ENCODE measurements at regions not wholly inside any gene's neighbourhood (a gene's known extent, or its start where the extent isn't known, plus 50 kb on each side); places are given as distances from the start of the nearest gene placed in this dataset.
"Not testable (repeated sequence)": the region's sequence is repeated elsewhere in the genome, so short reads cannot be mapped to it uniquely, and the experiment has no call there.

- Histone ChIP-seq H3K27ac (no peak overlapping the region), H3K4me3 (no peak overlapping the region), H3K9me3 (no peaks in the 10 kb centered on the region), H3K27me3 (no peaks in the 10 kb centered on the region), H3K4me1 (no peaks in the 10 kb centered on the region), H3K36me3 (no peaks in the 10 kb centered on the region)
- TF ChIP-seq POLR2A (IDR thresholded peaks at IDR 0.05) (no peak), CTCF (IDR thresholded peaks at IDR 0.05) (no peak)
- no peak for DNase-seq
- intact Hi-C loops (cut with DNase I; ENCODE audit: low total_unique reads) = no loop called here
These were observed 142.7 kb upstream of the APC start for GRCh38 chr5:112594941-112595340.

GRCh38 chr5:112597831-112598230, 139.9 kb upstream of the APC start:
- intact Hi-C loops (cut with DNase I; ENCODE audit: low total_unique reads) = no loop called here
- H3K36me3 ChIP-seq = no peaks in the 10 kb centered on the region
- TF ChIP-seq POLR2A (IDR thresholded peaks at IDR 0.05) (no peak), CTCF (IDR thresholded peaks at IDR 0.05) (no peak)
- DNase-seq = no peak
- no peaks in the 10 kb centered on the region for H3K9me3 ChIP-seq
- H3K4me3 ChIP-seq = no peak overlapping the region
- H3K27ac ChIP-seq = no peak overlapping the region
- no peaks in the 10 kb centered on the region for H3K4me1 ChIP-seq
- H3K27me3 ChIP-seq = no peaks in the 10 kb centered on the region

- intact Hi-C loops (cut with DNase I; ENCODE audit: low total_unique reads); H3K36me3 ChIP-seq; H3K4me1 ChIP-seq; DNase-seq; H3K27ac ChIP-seq; H3K4me3 ChIP-seq; H3K9me3 ChIP-seq; H3K27me3 ChIP-seq: not testable (repeated sequence)
These were observed 137.2 kb upstream of the APC start for GRCh38 chr5:112600510-112600909.

GRCh38 chr5:112604732-112605630, 132.7 kb upstream of the APC start:
- Histone ChIP-seq H3K27me3 (no peaks in the 10 kb centered on the region), H3K4me1 (no peaks in the 10 kb centered on the region), H3K9me3 (no peaks in the 10 kb centered on the region), H3K36me3 (no peaks in the 10 kb centered on the region), H3K4me3 (no peak overlapping the region), H3K27ac (no peak overlapping the region)
- DNase-seq = no peak
- no peak for TF ChIP-seq POLR2A (IDR thresholded peaks at IDR 0.05)
- TF ChIP-seq CTCF (IDR thresholded peaks at IDR 0.05) = no peak
- intact Hi-C loops (cut with DNase I; ENCODE audit: low total_unique reads) = no loop called here

- TF ChIP-seq CTCF (IDR thresholded peaks at IDR 0.05) = no peak
- no peak for TF ChIP-seq POLR2A (IDR thresholded peaks at IDR 0.05)
These were observed 128.7 kb upstream of the APC start for GRCh38 chr5:112608975-112609374.

More at GRCh38 chr5:112608975-112609374, 128.7 kb upstream of the APC start:
- no peak for DNase-seq
- Histone ChIP-seq H3K27ac (no peak overlapping the region), H3K4me1 (no peaks in the 10 kb centered on the region), H3K27me3 (no peaks in the 10 kb centered on the region), H3K36me3 (no peaks in the 10 kb centered on the region), H3K4me3 (no peak overlapping the region), H3K9me3 (no peaks in the 10 kb centered on the region)
- intact Hi-C loops (cut with DNase I; ENCODE audit: low total_unique reads) = no loop called here
